ENCODE measurements at regions not wholly inside any gene's neighbourhood (a gene's known extent, or its start where the extent isn't known, plus 50 kb on each side); places are given as distances from the start of the nearest gene placed in this dataset.

- no peak for FAIRE-seq
- TF ChIP-seq, protein P1, sequence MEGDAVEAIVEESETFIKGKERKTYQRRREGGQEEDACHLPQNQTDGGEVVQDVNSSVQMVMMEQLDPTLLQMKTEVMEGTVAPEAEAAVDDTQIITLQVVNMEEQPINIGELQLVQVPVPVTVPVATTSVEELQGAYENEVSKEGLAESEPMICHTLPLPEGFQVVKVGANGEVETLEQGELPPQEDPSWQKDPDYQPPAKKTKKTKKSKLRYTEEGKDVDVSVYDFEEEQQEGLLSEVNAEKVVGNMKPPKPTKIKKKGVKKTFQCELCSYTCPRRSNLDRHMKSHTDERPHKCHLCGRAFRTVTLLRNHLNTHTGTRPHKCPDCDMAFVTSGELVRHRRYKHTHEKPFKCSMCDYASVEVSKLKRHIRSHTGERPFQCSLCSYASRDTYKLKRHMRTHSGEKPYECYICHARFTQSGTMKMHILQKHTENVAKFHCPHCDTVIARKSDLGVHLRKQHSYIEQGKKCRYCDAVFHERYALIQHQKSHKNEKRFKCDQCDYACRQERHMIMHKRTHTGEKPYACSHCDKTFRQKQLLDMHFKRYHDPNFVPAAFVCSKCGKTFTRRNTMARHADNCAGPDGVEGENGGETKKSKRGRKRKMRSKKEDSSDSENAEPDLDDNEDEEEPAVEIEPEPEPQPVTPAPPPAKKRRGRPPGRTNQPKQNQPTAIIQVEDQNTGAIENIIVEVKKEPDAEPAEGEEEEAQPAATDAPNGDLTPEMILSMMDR (IDR thresholded peaks at IDR 0.05; ENCODE audit: insufficient read depth, missing control alignments) = no peak
- no peak for DNase-seq (ENCODE audit: insufficient read length, low spot score)
Measured at GRCh38 chr1:39085174-39085573, 59.0 kb downstream of the NDUFS5 start.

DNA sequence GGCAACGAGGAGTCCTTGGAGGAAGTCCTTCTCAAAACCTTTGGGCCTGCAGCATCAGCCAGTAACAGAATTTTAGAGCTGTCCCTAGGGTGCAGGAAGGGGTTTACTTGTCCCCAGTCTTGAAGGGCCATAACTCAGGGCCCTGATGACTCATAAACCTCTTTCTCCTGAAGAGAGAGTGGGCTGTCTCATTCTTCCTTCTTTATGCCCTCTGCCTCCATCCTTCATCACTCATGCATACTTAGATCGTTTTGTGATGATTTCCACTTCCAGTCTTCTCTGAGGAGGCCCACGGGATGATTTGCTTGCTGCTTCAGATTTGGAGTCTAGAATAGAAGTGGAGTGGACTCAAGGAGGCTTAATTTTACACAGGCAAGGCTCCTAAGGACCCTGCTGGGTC lies 60.2 kb downstream of the NDUFS5 start:
- DNase-seq (ENCODE audit: insufficient read length, low spot score) = no peak
- FAIRE-seq = no peak
- TF ChIP-seq, protein P1 (IDR thresholded peaks at IDR 0.05; ENCODE audit: insufficient read depth, missing control alignments) = no peak

DNA sequence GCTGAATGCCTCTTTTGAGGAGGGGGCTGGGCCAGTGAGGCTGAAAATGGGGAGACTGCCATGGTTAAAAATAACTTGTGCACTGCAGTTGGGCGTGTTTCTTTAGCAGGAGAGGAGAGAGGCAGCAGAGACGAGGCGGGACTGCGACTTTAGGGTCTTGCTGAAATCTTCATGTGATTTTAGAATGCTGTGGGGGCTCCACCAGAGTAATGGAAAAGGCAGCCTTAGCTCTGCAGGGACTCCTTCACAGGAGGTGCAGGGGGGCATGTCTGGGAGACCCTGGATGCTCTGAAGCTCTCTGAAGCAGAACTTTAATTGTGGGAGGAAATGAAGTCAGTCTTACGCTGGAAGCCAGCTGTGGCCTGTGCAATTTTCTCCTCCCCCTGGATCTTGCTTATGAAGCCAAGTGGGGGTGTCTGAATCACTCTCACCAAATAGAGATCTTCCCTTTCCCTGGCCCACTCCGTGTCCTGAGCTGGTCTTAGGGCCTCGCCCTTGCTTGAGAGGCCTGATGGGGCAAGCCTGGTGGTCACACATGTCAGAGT lies 60.8 kb downstream of the NDUFS5 start:
- FAIRE-seq (no peak), DNase-seq (ENCODE audit: insufficient read length, low spot score) (no peak)
- TF ChIP-seq, protein P1 (IDR thresholded peaks at IDR 0.05; ENCODE audit: insufficient read depth, missing control alignments) = no peak

GRCh38 chr1:39087435-39087834 lies 61.3 kb downstream of the NDUFS5 start:
- TF ChIP-seq, protein P1 (IDR thresholded peaks at IDR 0.05; ENCODE audit: insufficient read depth, missing control alignments) = no peak
- no peak for DNase-seq (ENCODE audit: insufficient read length, low spot score)
- FAIRE-seq = no peak

GRCh38 chr1:39088658-39089057 lies 62.5 kb downstream of the NDUFS5 start:
- FAIRE-seq (no peak), DNase-seq (ENCODE audit: insufficient read length, low spot score) (no peak)
- TF ChIP-seq, protein P1 (IDR thresholded peaks at IDR 0.05; ENCODE audit: insufficient read depth, missing control alignments) = no peak

DNA sequence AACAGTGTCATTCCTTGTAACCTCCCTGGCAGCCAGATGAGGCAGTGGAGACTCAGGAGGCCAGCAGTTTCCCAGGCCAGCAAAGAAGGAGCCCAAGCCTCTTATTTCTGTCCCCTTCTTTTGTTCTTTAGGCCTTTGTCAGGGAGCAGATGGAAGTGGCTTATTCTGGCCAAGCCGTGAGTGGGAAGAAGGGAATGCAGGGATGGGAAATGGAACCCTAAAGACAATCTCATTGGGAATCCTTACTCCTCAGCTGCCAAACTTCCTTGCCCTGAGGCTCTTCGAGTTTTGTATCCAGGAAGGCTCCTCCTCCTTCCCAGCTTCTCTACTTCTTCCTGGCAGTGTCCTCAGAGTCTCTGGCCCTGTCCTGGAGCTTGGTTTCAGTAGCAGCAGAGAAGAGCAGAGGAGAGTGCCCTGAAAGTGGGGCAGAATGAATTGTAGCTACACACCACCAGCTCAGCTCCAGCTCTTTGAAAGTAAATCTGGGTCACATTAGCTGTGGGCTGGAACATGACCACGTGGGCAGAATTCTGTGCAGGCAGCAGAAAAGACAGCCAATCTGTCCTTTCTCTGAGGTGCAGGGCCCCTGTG lies 63.9 kb downstream of the NDUFS5 start:
- FAIRE-seq (no peak), DNase-seq (ENCODE audit: insufficient read length, low spot score) (no peak)
- TF ChIP-seq, protein P1 (IDR thresholded peaks at IDR 0.05; ENCODE audit: insufficient read depth, missing control alignments) = no peak

DNA sequence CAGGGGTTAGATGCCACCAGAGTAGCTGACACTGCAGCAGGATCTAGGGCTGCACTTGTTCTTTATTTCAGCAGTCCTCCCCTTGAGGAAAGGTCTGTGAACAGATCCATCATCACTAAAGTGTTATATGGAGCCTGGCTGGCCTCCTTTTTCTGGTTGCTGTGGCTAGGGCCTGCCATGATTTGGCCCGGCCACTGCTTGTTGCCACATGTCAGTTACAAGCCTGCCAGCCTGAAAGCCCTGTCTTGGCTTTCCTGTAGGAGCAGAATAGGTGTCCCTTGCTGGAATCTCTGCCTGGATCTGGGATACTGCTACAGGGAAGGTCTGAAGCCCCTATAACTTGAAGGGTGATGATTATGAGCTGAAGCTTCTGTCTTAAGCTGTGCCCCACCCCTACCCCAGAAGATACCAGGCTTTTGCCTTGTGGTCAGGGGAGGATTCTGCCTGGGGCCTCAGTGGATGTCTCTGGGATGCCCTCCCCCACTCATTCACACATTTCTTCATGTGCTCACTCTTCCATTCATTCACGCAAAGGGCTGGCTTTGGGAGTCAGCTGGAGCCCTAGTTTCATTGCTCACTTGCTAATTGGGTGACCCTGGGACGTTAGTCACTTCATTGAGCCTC lies 64.7 kb downstream of the NDUFS5 start:
- FAIRE-seq (no peak), DNase-seq (ENCODE audit: insufficient read length, low spot score) (no peak)
- TF ChIP-seq, protein P1 (IDR thresholded peaks at IDR 0.05; ENCODE audit: insufficient read depth, missing control alignments) = no peak
